Neural cell (in vitro differentiated cells): ENCODE measurements at regions not wholly inside any gene's neighbourhood (a gene's known extent, or its start where the extent isn't known, plus 50 kb on each side); places are given as distances from the start of the nearest gene placed in this dataset.

Experiments used
- H2AFZ ChIP-seq: fragments of 200-600, 300-800 bp; sonication (generic), shearing (Covaris generic); 2 replicates; pipeline ENCODE4 v1.6.0; 2014; ENCODE audit warnings: low read depth, mild to moderate bottlenecking, antibody characterized with exemption, low read length, moderate library complexity
- H3F3A ChIP-seq: fragments of 200-600 bp; shearing (Covaris generic); 2 replicates; pipeline ENCODE4 v1.6.1; 2016; ENCODE audit warnings: mild to moderate bottlenecking, moderate library complexity, mixed read lengths, antibody characterized with exemption, low read length; ENCODE audit not compliant: insufficient read depth, poor library complexity, severe bottlenecking
- H3K27ac ChIP-seq: fragments of 200-600, 300-800 bp; sonication (generic), shearing (Covaris generic); 2 replicates; pipeline ENCODE4 v1.5.1; 2014; ENCODE audit warnings: mild to moderate bottlenecking, low read length, moderate library complexity
- H3K27me3 ChIP-seq: fragments of 300-800, 200-600 bp; sonication (generic), shearing (Covaris generic); 2 replicates; pipeline ENCODE4 v1.6.0; 2014; ENCODE audit warnings: mild to moderate bottlenecking, low read depth, low read length, moderate library complexity; ENCODE audit not compliant: insufficient read depth
- H3K36me3 ChIP-seq: fragments of 300-800, 200-600 bp; sonication (generic), shearing (Covaris generic); 2 replicates; pipeline ENCODE4 v1.5.1; 2014; ENCODE audit warnings: mild to moderate bottlenecking, antibody characterized with exemption, low read length, moderate library complexity; ENCODE audit not compliant: insufficient read depth
- H3K4me2 ChIP-seq: fragments of 300-800, 200-600 bp; sonication (generic), shearing (Covaris generic); 2 replicates; pipeline ENCODE4 v1.6.0; 2014; ENCODE audit warnings: mild to moderate bottlenecking, low read length
- H3K4me3 ChIP-seq: fragments of 300-800, 200-600 bp; sonication (generic), shearing (Covaris generic); 2 replicates; pipeline ENCODE4 v1.5.1; 2014; ENCODE audit warnings: mild to moderate bottlenecking, low read length, moderate library complexity
- H3K79me2 ChIP-seq: fragments of 200-600 bp; shearing (Covaris generic); replicated peaks from 2 replicates; pipeline ENCODE4 v1.6.0; 2014; ENCODE audit warnings: mild to moderate bottlenecking, low read length, moderate library complexity; ENCODE audit not compliant: insufficient read depth
- H3K9ac ChIP-seq: fragments of 300-800, 200-600 bp; sonication (generic), shearing (Covaris generic); 2 replicates; pipeline ENCODE4 v1.6.1; 2016; ENCODE audit warnings: mild to moderate bottlenecking, low read length, mixed read lengths
- H3K9me2 ChIP-seq: fragments of 200-600 bp; shearing (Covaris generic); 2 replicates; pipeline ENCODE4 v1.6.1; 2016; ENCODE audit warnings: mild to moderate bottlenecking, low read length, mixed read lengths; ENCODE audit not compliant: insufficient read depth
- H3K9me3 ChIP-seq: fragments of 200-600, 300-800 bp; sonication (generic), shearing (Covaris generic); 2 replicates; pipeline ENCODE4 v1.6.1; 2016; ENCODE audit warnings: mild to moderate bottlenecking, mixed run types, low read length, moderate library complexity, mixed read lengths
- H4K20me1 ChIP-seq: fragments of 200-600 bp; shearing (Covaris generic); 2 replicates; pipeline ENCODE4 v1.6.1; 2016; ENCODE audit warnings: mild to moderate bottlenecking, mixed run types; ENCODE audit not compliant: insufficient read depth
- CTCF ChIP-seq: fragments of 450-650 bp; IDR thresholded peaks from 2 replicates; pipeline ENCODE4 v1.5.1; 2014; ENCODE audit warnings: antibody characterized with exemption, mild to moderate bottlenecking, moderate library complexity; ENCODE audit not compliant: poor library complexity, severe bottlenecking
- EP300 ChIP-seq: fragments of 450-650 bp; conservative IDR thresholded peaks from 2 replicates; pipeline ENCODE4 v1.6.1; 2014; ENCODE audit warnings: antibody characterized with exemption, mild to moderate bottlenecking, moderate library complexity; ENCODE audit not compliant: poor library complexity, severe bottlenecking
- EZH2 ChIP-seq: fragments of 200-600, 300-800 bp; shearing (Covaris generic), sonication (generic); IDR thresholded peaks from 2 replicates; pipeline ENCODE4 v1.6.1; 2014; ENCODE audit warnings: antibody characterized with exemption, low read length, borderline replicate concordance, mild to moderate bottlenecking; ENCODE audit not compliant: insufficient read depth, poor library complexity, severe bottlenecking
- MXI1 ChIP-seq: fragments of 450-650 bp; conservative IDR thresholded peaks from 2 replicates; pipeline ENCODE4 v1.6.1; 2014; ENCODE audit warnings: antibody characterized with exemption, mild to moderate bottlenecking; ENCODE audit not compliant: poor library complexity, severe bottlenecking
- POLR2AphosphoS5 ChIP-seq: IDR thresholded peaks from 2 replicates; pipeline ENCODE4 v1.6.1; 2012
- RAD21 ChIP-seq: fragments of 450-650 bp; conservative IDR thresholded peaks from 2 replicates; pipeline ENCODE4 v1.6.1; 2014; ENCODE audit warnings: antibody characterized with exemption, mild to moderate bottlenecking, moderate library complexity
- REST ChIP-seq: IDR thresholded peaks from 2 replicates; pipeline ENCODE4 v1.6.1; 2012; ENCODE audit warnings: borderline replicate concordance
- SMC3 ChIP-seq: fragments of 450-650 bp; conservative IDR thresholded peaks from 2 replicates; pipeline ENCODE4 v1.6.1; 2014; ENCODE audit warnings: antibody characterized with exemption, mild to moderate bottlenecking, moderate library complexity; ENCODE audit not compliant: poor library complexity
- TAF1 ChIP-seq: IDR thresholded peaks from 2 replicates; pipeline ENCODE4 v1.6.1; 2012; ENCODE audit warnings: low read depth

GRCh38 chr10:57689596-57690297 is 577.9 kb downstream of the IPMK start:
- Histone ChIP-seq H3K27ac (no peak overlapping the region), H3K36me3 (no peaks in the 10 kb centered on the region), H3K4me2 (no peak overlapping the region), H3F3A (no peaks in the 10 kb centered on the region), H3K79me2 (no peaks in the 10 kb centered on the region), H3K9me2 (no peaks in the 10 kb centered on the region), H4K20me1 (no peaks in the 10 kb centered on the region), H3K4me3 (no peak overlapping the region), H3K27me3 (no peaks in the 10 kb centered on the region), H2AFZ (no peak overlapping the region), H3K9me3 (no peaks in the 10 kb centered on the region), H3K9ac (no peak overlapping the region)
- TF ChIP-seq EP300 (no peak), SMC3 (no peak), POLR2AphosphoS5 (no peak)

- Histone ChIP-seq H3K36me3 (no peaks in the 10 kb centered on the region), H4K20me1 (no peaks in the 10 kb centered on the region)
Measured at GRCh38 chr10:57679916-57680315, 587.8 kb downstream of the IPMK start.

GRCh38 chr10:57675125-57675524 is 592.6 kb downstream of the IPMK start:
- no peak overlapping the region for H2AFZ ChIP-seq
- H3K36me3 ChIP-seq, result no peaks in the 10 kb centered on the region
- no peaks in the 10 kb centered on the region for H3K9me3 ChIP-seq
- H3K27me3 ChIP-seq, result no peaks in the 10 kb centered on the region
- H3K4me2 ChIP-seq, result no peak overlapping the region
- H4K20me1 ChIP-seq, result no peaks in the 10 kb centered on the region
- no peak overlapping the region for H3K4me3 ChIP-seq
- no peaks in the 10 kb centered on the region for H3K79me2 ChIP-seq
- no peaks in the 10 kb centered on the region for H3K9me2 ChIP-seq
- H3F3A ChIP-seq, result no peaks in the 10 kb centered on the region
- H3K27ac ChIP-seq, result no peak overlapping the region
- no peak for TF ChIP-seq REST
- TF ChIP-seq CTCF, result no peak
- no peak for TF ChIP-seq POLR2AphosphoS5
- TF ChIP-seq EZH2, result no peak
- TF ChIP-seq TAF1, result no peak
- TF ChIP-seq SMC3, result no peak
- TF ChIP-seq EP300, result no peak
- no peak for TF ChIP-seq MXI1
- no peak for TF ChIP-seq RAD21
- no peak overlapping the region for H3K9ac ChIP-seq

More at GRCh38 chr10:57679916-57680315, 587.8 kb downstream of the IPMK start:
- no peak overlapping the region for H3K27ac ChIP-seq
- H3K9me3 ChIP-seq, result no peaks in the 10 kb centered on the region
- no peaks in the 10 kb centered on the region for H3K79me2 ChIP-seq
- no peak overlapping the region for H3K9ac ChIP-seq
- no peaks in the 10 kb centered on the region for H3F3A ChIP-seq
- H2AFZ ChIP-seq, result no peak overlapping the region
- H3K9me2 ChIP-seq, result no peaks in the 10 kb centered on the region
- H3K4me2 ChIP-seq, result no peak overlapping the region
- H3K27me3 ChIP-seq, result no peaks in the 10 kb centered on the region
- TF ChIP-seq REST, result no peak
- no peak overlapping the region for H3K4me3 ChIP-seq
